ENCODE measurements at regions not wholly inside any gene's neighbourhood (a gene's known extent, or its start where the extent isn't known, plus 50 kb on each side); places are given as distances from the start of the nearest gene placed in this dataset.

GRCh38 chr1:34363447-34363846 is 186.7 kb downstream of the C1orf94 start:
- TF ChIP-seq, protein P1, sequence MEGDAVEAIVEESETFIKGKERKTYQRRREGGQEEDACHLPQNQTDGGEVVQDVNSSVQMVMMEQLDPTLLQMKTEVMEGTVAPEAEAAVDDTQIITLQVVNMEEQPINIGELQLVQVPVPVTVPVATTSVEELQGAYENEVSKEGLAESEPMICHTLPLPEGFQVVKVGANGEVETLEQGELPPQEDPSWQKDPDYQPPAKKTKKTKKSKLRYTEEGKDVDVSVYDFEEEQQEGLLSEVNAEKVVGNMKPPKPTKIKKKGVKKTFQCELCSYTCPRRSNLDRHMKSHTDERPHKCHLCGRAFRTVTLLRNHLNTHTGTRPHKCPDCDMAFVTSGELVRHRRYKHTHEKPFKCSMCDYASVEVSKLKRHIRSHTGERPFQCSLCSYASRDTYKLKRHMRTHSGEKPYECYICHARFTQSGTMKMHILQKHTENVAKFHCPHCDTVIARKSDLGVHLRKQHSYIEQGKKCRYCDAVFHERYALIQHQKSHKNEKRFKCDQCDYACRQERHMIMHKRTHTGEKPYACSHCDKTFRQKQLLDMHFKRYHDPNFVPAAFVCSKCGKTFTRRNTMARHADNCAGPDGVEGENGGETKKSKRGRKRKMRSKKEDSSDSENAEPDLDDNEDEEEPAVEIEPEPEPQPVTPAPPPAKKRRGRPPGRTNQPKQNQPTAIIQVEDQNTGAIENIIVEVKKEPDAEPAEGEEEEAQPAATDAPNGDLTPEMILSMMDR (IDR thresholded peaks at IDR 0.05; ENCODE audit: insufficient read depth, low read length), result no peak
- TF ChIP-seq POLR2AphosphoS5 (IDR thresholded peaks at IDR 0.05; ENCODE audit: low read depth) (no peak), GABPA (IDR thresholded peaks at IDR 0.05; ENCODE audit: low read depth) (no peak)
- TF ChIP-seq, protein P2, sequence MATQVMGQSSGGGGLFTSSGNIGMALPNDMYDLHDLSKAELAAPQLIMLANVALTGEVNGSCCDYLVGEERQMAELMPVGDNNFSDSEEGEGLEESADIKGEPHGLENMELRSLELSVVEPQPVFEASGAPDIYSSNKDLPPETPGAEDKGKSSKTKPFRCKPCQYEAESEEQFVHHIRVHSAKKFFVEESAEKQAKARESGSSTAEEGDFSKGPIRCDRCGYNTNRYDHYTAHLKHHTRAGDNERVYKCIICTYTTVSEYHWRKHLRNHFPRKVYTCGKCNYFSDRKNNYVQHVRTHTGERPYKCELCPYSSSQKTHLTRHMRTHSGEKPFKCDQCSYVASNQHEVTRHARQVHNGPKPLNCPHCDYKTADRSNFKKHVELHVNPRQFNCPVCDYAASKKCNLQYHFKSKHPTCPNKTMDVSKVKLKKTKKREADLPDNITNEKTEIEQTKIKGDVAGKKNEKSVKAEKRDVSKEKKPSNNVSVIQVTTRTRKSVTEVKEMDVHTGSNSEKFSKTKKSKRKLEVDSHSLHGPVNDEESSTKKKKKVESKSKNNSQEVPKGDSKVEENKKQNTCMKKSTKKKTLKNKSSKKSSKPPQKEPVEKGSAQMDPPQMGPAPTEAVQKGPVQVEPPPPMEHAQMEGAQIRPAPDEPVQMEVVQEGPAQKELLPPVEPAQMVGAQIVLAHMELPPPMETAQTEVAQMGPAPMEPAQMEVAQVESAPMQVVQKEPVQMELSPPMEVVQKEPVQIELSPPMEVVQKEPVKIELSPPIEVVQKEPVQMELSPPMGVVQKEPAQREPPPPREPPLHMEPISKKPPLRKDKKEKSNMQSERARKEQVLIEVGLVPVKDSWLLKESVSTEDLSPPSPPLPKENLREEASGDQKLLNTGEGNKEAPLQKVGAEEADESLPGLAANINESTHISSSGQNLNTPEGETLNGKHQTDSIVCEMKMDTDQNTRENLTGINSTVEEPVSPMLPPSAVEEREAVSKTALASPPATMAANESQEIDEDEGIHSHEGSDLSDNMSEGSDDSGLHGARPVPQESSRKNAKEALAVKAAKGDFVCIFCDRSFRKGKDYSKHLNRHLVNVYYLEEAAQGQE (IDR thresholded peaks at IDR 0.05; ENCODE audit: insufficient replicate concordance, low read depth), result no peak

Data from HL-60 (cell line).